GM19238 (cell line): ENCODE measurements at regions not wholly inside any gene's neighbourhood (a gene's known extent, or its start where the extent isn't known, plus 50 kb on each side); places are given as distances from the start of the nearest gene placed in this dataset.

Experiments used
- DNase-seq: peaks from one replicate; pipeline ENCODE4 v3.0.0; 2011; ENCODE audit warnings: low spot score; ENCODE audit not compliant: insufficient read length

DNA sequence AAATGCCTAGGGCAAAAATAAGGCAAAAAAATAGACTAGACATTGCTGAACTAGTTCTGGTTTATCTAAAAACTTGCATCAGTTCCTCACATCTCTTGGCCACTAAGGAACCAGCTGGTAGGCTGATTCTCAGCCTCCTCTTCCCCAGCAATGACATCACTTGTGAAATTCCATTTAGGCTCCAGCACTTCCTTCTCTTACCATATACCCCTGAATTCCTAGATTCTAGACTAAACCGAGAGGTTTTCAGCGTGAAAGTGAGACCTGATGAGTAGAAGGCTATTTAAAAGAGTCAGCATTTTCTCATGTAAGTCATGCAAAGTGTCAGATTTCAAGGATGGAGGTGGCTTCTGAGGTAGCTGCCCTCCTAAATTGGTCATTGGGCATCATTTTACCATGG is 247.1 kb upstream of the CDIN1 start:
- DNase-seq, result no peak

DNA sequence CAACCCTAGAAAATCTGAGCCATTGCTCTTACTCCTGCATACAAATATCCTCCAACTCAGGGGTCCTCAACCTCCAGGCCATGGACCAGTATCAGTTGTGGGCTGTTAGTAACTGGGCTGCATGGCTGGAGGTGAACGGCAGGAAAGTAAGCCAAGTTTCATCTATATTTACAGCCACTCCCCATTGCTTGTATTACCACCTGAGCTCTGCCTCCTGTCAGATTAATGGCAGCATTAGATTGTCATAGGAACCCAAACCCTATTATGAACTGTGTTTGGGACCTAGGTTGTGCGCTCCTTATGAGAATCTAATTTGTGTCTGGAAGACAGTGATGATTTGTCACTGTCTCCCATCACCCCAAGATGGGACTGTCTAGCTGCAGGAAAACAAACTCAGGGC is 246.5 kb upstream of the CDIN1 start:
- DNase-seq, result no peak

DNA sequence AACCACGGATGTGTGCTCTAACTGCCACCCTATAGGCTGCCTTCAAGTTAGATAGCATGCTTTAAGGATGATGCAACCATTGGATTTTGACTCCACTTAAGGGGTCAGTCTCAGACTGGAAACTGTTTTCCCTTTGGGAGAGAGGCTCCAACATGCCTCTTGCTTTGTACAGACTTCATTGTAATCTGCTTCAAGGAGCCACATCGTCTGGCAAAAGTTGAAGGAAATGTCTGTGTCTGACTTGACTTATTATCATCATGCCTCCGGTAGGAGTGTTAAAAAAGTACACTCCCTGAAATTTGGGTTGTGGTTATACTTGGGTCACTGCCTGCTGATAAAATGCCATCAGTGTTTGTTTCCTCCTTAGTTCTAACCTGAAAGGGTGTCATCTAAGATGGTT is 245.4 kb upstream of the CDIN1 start:
- DNase-seq, result no peak

DNA sequence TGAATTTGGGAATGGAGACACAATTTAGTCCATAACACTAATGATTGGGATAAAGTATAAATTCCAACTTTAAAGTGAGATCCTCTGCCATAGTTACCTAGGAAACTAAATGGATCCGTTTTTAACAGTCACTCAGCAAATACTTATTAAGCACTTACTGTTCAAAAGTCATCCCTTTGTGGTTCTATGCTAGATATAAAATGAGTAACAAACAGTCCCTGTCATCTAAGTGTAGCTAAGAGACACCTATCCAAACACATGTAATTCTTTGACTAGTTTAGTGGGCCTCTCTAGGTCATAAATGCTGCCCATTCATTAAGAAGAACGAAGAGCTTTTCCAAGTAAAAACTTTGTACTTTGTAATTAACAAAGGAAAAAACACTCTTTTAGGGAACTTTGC is 244.2 kb upstream of the CDIN1 start:
- no peak for DNase-seq

DNA sequence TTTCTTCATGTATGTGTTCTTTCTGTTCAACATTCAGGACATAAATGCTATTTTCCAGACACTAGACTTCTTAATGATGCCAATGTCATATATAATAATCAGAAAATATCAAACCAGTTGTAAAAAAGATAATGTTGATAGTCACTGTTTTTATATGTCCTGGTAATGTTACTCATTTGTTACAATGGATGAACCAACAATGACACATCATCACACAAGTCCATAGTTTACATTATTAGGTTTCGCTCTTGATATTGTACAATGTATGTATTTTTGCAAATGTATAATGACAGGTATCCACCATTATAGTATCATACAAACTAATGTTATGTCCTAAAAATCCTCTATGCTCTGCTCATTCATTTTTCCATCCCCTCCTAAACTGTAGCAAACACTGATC is 243.8 kb upstream of the CDIN1 start:
- no peak for DNase-seq

DNA sequence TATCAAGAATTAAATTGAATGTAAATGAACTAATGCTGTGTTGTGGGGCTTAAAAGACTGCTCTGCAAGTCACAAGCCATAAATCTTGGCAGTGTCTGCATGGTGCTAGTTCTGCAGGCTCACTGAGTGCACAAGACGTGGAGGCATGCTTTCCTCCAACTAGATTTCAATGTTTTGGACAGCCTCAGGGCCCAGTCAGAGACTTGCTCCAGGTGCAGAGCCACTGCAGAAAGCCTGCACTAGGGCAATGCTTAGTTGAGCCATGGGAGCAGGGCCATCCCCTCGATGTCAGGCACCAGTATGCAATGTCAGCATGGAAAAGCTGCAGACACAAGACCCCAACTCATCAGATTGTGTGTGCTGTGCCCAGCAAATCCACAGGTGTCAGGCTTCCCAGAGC is 234.5 kb upstream of the CDIN1 start:
- no peak for DNase-seq

DNA sequence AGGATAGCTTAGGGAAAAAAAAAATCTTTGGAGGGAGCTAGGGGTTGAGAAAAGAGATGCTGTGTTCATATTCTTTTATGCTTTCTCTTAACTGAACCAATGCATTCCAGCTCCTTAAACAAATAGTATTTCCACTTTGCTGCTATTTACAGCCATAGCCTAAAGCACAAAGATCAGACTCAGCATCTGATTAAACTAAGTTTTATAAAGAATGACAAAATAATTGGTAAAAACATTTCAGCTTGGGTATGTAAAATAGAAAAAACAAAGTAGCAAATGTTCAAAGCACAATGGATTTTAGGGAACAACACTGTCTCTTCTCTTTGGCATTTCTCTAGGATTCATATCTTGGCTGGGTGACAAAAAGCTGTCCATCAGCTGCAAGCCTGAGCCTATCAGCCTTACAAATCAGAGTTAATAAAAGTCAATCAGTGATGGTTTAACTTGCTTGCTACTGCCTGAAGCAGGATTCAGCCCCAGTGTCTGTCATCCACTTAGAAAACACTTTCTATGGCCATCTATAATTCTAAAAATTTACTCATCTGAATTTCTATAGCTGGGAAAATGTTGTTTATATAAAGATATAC is 232.1 kb upstream of the CDIN1 start:
- no peak for DNase-seq

DNA sequence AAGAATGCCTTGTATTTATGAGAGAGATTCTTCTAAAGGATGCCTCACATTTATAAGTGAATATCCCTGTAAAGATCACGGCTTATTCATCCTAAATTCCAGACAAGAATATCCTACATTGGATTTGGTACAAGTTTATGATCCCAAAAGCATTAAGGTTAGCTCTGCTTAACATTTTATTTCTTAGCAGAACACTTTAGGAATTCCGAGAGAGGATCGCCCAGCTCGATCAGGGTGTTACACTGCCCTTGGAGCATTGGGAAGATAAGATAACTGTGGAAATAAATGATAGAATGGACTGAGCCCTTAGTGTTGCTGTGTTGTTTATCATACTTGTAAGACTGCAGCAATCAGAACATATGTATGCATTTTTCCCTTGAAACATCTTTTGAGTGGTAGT is 223.0 kb upstream of the CDIN1 start:
- no peak for DNase-seq

DNA sequence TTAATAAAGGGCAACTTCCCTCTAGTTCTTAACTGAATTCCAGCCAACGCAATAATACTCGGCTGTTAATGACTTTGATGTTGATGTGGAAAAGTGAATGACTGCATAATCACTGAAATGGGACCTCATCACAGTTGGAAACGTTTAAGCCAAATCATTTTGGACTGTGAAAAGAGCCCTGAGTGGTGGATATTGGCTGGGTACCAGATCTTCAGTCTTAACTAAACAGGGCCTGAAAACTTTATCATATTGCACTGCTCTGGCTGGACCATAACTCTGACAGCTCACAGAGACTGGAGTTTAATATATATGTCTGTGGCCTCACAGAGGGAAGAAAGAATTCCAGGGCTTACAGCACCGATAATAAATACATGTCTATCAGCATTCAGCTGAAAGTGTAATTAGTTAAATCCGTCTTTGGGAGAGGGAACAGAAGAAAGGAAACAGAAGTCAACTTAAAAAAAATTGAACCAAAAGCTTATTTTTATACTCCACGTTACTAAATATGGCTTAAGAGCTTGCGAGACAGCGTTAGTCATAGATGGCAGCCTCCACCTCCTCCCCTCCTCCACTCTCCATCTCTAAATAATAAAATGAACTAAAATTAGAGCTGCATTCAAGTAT is 222.3 kb upstream of the CDIN1 start:
- DNase-seq, result no peak

DNA sequence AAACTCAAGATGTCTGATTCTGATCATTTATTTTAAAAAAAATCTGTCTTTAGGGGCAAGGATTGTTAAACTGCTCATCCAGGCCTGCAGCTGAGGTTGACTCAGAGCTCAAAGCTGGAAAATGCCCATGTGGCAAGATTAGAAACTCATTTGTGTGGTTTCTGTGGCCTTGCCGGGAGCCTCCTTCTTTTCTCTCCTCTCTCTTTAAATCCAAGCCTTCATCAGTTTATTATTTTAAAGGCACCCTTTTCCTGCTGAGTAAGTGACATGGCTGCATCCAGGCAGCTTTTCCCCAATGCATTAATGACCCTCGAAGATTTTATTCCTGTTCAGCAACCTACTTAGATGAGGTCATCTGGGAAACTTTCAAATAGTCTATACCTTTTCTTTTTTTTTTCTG is 221.3 kb upstream of the CDIN1 start:
- DNase-seq, result no peak

DNA sequence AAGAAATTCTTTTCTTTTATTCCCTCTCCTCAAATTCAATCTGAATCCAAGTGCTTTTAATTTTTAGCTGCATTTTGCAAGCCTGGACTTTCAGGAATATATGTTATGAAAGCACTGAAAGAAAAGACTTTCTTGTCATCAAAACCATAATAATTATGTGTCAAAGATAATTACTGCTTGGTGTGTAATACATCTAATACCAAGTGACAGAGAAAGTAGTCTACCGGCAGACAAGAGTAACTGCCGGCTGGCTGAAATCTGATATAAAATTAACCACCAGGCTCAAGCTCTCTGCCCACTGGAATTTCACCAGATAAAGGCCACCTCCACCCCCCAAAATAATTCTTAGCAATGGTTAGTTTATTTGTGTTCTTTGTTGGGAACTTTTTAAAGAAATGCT is 220.9 kb upstream of the CDIN1 start:
- DNase-seq, result no peak

DNA sequence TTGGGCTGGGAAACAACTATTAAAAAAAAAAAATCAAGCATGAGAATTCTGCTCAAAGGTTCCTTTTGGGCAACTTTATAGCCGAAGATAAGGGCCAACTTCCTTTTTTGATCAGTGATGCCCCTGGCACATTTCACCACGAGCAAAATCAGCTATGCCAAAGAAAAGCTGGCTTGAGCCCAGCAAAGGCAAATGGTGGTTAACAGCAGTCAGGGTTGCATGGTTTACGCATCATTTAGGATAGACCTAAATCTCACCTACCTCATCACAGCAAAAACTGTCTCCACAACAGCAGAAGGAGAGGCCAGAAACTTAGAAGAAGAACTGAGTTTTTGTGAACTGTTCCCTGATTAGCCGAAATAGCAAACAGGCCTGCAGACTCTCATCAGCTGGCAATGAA is 220.1 kb upstream of the CDIN1 start:
- DNase-seq, result no peak

DNA sequence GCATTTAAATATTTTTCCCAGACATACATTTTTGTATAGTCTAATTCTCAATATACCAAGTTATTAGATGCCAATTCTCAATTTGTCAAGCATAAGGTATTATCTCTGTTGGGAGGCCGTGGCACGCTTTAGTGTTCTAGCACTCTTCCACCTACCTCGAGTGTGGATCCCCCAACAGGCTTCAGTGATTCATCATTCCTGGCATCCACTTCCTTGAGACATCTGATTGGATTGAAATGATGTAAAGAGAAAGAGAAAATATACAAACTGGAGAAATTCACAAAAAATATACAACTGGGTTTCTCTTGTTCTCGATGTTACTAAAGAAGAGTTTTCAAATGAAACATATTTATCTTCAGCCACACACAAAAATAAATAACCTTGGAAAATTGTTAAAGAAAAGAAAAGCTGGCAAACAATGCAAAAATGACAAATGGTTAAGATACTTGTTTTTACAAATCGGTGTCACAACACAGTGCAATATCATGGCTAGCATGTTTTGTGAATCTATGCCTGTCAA is 218.0 kb upstream of the CDIN1 start:
- no peak for DNase-seq

DNA sequence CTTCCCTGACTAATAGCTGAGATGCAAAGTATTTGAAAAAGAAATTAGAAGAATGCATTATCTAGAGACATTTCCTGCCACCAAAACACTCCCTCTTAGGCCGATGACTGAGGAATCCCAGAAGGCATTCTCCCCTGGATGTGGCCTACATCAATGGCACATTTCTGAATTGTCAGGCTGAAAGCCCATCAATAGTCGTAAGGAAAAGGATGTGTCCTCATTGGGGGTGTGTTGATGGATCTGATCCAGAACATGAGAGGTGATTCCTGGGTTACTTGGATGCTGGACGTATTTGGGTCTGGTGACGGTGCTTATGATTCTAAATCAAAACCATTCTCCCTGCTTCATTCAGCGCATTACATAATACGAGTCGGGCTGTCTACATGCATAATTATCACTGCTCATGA is 216.9 kb upstream of the CDIN1 start:
- no peak for DNase-seq

DNA sequence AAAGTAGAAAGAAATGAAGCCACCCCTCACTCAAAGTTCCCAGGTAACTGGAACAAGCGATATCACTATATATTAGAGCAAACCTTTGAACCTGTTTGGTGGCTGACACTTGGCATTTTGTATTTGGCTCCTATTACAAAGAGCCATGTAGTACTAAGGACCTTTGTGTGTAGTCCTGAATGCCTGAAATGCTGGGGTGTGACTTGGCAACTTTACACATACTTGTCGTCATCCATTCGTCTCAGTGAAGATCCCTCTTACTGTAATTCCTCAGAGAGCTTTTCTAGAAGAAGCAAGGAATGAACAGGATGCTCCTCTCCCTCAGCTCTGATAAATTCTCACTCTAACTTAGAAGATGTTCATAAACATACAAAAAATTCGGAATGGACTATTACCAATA is 216.1 kb upstream of the CDIN1 start:
- no peak for DNase-seq

DNA sequence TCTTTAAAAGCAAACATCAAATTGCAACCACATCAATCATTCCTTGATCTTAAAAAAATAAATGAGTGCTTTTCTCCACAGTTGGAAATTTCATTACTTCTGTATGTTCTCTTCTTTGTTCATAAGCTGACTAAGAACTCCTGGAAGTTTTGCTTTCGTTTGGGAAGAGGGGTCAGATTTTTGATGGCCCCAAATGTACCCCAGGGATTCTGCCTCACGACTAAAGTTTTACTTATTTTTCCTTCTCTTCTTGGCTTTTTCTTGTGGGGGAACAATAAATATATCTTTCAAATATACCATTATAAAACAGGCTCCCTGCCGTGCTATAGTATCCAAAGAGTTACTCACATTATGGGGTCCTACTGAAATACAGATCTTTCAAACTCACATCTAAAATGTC is 215.0 kb upstream of the CDIN1 start:
- DNase-seq, result no peak

DNA sequence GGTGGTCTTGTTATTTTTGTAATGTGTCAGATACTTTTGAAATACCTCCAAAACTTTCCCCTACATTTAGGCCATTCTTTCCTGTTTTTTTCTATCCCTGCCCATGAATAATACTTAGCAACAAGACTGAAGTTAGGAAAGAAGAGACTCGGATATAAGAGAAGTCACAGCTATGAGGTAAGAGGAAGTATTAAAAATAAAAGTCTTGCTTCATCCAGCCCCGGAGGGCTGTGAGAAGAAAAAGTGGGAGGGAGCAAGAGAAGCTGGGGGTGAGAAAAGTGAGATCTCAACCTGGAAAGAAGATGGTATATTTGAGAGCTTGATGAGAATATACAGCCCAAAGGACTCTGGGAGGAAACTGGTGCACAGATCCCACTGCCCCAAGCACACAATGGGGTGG is 213.5 kb upstream of the CDIN1 start:
- no peak for DNase-seq

DNA sequence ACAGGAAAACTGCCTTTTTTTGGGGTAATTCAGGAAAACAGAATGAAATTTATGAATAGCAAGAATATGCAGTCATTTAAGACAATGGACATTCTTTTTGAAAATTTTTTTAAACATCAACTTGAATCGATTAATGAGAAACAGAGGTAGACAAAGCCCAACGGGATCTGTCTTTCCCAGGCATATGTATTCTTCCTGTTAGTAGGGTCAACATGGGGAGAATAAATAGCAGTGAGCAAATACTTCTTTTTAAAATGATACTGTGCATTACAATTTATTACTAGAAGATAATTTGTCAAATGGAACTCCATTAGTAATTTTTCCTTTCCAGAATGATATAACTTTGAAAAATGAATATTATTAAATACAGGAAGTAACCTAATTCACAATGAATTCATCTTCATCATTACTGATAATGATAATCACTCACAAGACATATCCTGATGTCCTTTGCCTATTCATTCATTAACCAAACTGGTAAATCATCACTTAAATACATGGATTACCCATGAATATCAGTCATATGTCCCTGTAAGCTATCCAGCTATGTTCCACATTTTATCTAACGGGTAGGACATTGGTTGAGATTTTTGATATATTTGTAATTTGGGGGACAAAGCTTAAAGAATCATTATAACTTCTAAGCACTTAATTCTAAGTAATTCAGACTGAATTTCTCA is 209.2 kb upstream of the CDIN1 start:
- no peak for DNase-seq

DNA sequence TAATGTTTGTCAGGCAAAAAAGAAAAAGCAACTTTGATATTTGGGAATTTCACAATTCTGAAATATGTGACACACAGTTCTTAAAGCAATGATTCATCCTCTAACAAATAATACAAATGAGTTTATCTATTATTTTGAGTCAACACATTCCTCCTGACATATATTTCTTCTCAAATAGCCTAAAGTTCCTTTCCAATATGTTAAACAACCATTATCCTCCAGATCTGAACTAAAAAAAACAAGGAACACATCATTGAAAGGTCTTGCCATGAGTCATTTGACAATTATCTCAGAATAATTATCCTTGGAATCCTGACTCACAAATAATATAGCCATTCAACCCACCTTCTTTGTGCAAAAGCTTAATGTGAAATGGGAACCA is 208.7 kb upstream of the CDIN1 start:
- DNase-seq, result no peak

DNA sequence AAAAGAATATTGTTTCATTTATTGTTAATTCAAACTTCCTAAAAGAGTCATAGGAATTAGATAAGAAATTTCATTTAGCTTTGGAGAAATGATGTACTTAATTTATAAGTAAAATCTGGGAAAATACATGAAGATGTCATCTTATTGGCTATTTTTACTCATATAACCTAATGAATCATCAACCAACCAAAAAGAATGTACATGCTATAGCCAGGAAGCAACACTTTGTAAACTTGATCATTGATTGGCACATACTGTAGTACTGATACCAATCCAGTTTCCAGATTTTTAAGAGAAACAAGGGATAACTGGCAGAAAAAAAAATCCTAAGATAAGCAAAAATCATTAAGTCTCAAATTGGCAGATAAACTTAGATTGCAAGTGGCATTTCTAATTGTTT is 207.9 kb upstream of the CDIN1 start:
- no peak for DNase-seq

DNA sequence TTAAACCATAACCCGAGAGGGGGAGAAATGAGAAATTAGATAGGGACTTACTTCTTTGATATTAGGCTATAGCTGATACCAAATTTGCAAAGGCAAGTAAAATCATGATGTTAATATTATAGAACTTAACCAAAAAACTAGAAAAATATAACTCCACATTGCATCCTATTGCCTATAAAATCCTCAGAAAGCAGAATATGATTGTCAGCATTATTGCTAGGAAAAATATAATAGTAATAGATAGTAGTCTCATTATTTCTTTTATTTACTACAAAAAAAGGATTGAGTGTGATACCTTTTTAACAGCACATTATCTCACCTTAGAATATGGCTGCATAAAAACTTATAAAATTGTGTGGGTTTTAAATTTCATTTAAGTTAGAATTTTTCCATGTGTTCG is 206.5 kb upstream of the CDIN1 start:
- no peak for DNase-seq

DNA sequence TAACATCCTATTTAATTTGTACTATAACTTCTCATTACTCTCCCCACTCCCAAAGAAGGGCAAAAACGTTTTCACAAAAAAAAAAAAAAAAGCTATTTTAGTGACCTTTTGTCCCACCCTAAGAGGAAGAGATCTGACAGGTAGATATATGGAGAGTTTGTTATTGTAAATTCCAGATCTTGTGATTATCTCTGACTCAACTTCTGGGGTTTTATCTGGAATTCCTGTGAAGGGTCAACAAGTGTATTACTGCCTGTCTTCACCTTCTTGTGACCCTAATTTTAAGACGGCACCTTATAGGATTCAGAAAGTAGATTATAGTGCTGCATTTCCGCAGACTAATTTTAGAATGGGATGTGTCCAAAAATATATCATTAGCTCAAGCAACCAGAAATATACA is 205.9 kb upstream of the CDIN1 start:
- DNase-seq, result no peak

DNA sequence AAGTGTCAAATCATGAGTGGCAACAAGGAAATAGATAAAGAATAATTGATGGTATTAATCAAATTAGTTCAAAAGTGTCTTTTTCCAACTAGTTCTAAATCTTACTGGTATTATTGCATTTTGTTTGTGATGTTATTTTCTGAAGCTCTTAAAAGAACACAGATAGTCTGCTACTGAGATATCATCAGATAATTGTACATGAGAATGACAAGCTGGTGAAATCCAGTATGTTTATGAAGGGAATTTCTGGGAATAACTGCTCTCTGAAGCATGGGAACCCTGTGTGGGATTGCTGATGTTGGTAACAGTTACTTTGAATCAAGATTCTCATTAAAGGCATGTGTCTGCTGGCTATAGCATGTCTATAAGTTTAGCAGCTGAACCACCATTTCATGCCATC is 190.3 kb upstream of the CDIN1 start:
- DNase-seq, result no peak
